Type B pancreatic cell (in vitro differentiated cells): ENCODE measurements at regions not wholly inside any gene's neighbourhood (a gene's known extent, or its start where the extent isn't known, plus 50 kb on each side); places are given as distances from the start of the nearest gene placed in this dataset.

Source experiments
- DNase-seq: peaks from one replicate; pipeline ENCODE4 v3.0.0; 2021; ENCODE audit warnings: mixed read lengths; ENCODE audit not compliant: unreplicated experiment; ENCODE audit errors: extremely low spot score
- H3K27ac Mint-ChIP-seq: 2 replicates; pipeline ENCODE4 v1.8.0; 2021; ENCODE audit warnings: mild to moderate bottlenecking, mixed read lengths
- H3K27me3 Mint-ChIP-seq: 2 replicates; pipeline ENCODE4 v1.8.0; 2021; ENCODE audit warnings: mixed read lengths
- H3K36me3 Mint-ChIP-seq: 2 replicates; pipeline ENCODE4 v1.8.0; 2021; ENCODE audit warnings: mixed read lengths
- H3K4me1 Mint-ChIP-seq: one replicate; pipeline ENCODE4 v1.8.0; 2021; ENCODE audit warnings: mixed read lengths; ENCODE audit not compliant: unreplicated experiment
- H3K4me3 Mint-ChIP-seq: 2 replicates; pipeline ENCODE4 v1.8.0; 2021; ENCODE audit warnings: mild to moderate bottlenecking, mixed read lengths
- H3K9me3 Mint-ChIP-seq: 2 replicates; pipeline ENCODE4 v1.8.0; 2021; ENCODE audit warnings: mixed read lengths
- TF ChIP-seq, protein P1 (sequence below): fragments of 200-600 bp; sonication (generic); conservative IDR thresholded peaks from 2 replicates; pipeline ENCODE4 v1.5.0; 2021; ENCODE audit warnings: antibody characterized with exemption, mild to moderate bottlenecking

DNA sequence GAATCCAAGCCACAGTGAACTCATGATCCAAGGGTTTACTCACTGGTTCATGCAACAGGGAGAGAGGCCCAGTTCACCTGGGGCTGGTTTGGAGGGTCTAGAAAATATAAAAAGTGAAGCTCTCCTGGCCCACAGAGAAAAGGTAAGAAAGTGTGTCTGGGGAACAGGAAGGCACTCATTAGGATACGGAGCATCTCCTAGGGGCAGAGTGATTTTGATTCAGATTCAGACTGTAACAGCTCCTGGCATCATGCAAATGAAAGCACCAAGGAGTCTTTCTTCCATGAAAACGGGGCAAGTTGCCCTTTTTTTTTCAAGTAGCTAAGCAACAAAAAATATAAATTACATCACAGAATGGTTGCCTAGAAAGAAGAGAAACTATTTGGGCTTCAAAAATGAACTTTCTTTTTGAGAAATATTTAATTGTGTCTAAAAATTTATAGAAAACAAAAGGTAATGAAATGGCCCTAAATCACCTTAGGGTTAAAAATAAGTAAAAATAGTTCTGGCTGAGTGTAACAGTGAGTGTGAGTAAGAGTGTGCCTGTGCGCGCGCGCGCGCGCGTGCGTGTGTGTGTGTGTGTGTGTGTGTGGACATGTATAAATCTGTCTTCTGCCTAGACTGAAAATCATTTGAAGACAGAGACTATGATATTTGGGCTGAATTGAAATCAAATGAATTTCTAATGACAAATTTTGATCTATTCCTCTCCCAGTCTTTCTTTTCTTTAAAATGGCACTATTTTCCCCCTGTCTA is 177.8 kb upstream of the ZNF462 start:
- Mint-ChIP-seq H3K27ac (no peak overlapping the region), H3K36me3 (no peaks in the 10 kb centered on the region), H3K4me1 (peaks cover 6% of the 10 kb centered on the region), H3K9me3 (peaks cover 6% of the 10 kb centered on the region), H3K4me3 (no peak overlapping the region), H3K27me3 (no peaks in the 10 kb centered on the region)
- TF ChIP-seq, protein P1, sequence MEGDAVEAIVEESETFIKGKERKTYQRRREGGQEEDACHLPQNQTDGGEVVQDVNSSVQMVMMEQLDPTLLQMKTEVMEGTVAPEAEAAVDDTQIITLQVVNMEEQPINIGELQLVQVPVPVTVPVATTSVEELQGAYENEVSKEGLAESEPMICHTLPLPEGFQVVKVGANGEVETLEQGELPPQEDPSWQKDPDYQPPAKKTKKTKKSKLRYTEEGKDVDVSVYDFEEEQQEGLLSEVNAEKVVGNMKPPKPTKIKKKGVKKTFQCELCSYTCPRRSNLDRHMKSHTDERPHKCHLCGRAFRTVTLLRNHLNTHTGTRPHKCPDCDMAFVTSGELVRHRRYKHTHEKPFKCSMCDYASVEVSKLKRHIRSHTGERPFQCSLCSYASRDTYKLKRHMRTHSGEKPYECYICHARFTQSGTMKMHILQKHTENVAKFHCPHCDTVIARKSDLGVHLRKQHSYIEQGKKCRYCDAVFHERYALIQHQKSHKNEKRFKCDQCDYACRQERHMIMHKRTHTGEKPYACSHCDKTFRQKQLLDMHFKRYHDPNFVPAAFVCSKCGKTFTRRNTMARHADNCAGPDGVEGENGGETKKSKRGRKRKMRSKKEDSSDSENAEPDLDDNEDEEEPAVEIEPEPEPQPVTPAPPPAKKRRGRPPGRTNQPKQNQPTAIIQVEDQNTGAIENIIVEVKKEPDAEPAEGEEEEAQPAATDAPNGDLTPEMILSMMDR = no peak
- no peak for DNase-seq

DNA sequence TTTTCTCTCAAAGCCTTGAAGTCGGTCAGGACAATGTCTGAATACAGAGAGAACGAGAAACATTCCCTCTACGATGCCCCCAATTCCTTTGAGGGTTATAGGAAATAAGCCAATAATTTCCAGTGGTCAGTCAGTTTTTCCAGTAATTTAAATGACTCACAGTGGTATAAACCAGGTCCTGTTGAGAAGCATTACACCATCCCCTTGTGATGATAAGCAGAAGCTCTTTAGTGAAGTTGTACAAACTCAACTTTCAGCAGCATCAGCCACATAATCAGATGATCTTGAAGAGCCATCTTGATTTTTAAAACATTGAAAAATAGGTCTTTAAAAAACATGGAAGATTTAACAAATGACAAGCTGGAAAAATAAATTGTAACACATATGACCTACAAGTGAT is 173.9 kb upstream of the ZNF462 start:
- TF ChIP-seq, protein P1 = no peak
- Mint-ChIP-seq H3K27ac (no peak overlapping the region), H3K4me3 (no peak overlapping the region), H3K27me3 (no peaks in the 10 kb centered on the region), H3K4me1 (peaks cover 1% of the 10 kb centered on the region), H3K9me3 (no peaks in the 10 kb centered on the region), H3K36me3 (peaks cover 3% of the 10 kb centered on the region)
- no peak for DNase-seq

DNA sequence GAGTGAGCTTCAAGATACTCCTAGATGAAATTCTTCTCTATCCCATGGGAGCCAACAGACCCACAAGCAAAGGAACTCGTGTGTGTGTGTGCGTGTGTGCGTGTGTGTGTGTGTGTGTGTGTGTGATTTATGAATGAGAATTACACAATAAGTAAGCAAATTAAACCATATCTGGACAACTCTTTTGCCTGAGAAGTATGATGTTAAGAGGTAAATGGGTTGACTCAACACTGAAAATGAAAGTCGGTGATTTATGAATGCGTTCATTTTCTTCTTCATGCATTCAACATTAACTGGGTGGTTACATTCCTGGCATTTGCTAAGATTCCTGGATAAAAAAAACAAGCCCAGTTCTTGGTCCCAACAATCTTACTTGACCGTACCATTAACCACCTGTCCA is 171.3 kb upstream of the ZNF462 start:
- no peaks in the 10 kb centered on the region for H3K9me3 Mint-ChIP-seq
- no peak overlapping the region for H3K4me3 Mint-ChIP-seq
- H3K27me3 Mint-ChIP-seq = no peaks in the 10 kb centered on the region
- H3K36me3 Mint-ChIP-seq = peaks cover 3% of the 10 kb centered on the region
- H3K4me1 Mint-ChIP-seq = peaks cover 5% of the 10 kb centered on the region
- TF ChIP-seq, protein P1 = no peak
- no peak for DNase-seq
- no peak overlapping the region for H3K27ac Mint-ChIP-seq

DNA sequence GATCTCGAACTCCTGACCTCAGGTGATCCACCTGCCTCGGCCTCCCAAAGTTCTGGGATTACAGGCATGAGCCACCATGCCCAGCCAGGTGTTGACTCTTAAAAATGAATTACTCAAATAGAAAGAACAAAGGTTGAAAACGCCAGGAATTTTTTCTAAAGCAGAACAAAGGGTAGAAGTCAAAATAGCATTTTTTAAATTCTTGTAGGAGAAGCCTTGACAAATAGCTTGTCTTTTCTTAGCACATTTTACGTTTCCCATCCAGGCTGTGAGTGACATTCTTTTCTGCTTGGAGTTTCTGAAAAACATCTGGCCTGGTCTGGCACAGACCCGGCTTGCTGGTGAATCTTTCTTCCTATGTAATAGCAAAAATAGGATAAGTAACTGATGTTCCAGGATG is 169.4 kb upstream of the ZNF462 start:
- no peak overlapping the region for H3K4me3 Mint-ChIP-seq
- peaks cover 7% of the 10 kb centered on the region for H3K9me3 Mint-ChIP-seq
- no peaks in the 10 kb centered on the region for H3K27me3 Mint-ChIP-seq
- H3K36me3 Mint-ChIP-seq = peaks cover 3% of the 10 kb centered on the region
- DNase-seq = no peak
- peaks cover 20% of the 10 kb centered on the region for H3K4me1 Mint-ChIP-seq
- no peak overlapping the region for H3K27ac Mint-ChIP-seq
- TF ChIP-seq, protein P1 = no peak

DNA sequence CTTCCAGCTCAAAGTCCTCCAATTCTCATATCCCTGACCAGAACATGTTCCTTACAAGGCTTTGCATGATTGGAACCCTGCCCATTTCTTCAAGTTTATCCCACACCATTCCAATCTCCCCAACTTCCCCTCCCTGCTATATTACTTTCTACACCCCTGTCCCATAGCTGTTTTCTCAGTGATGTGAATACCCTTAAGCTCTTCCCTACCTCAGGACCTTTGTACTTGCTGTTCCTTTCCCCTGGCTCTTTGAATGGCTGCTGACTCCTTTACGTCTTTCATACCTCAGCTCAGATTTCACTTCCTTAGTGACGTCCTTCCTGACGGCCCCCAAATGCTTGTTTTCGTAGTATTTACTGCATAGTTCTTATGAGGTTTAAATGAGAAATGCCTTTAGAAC is 166.2 kb upstream of the ZNF462 start:
- Mint-ChIP-seq H3K4me3 (no peak overlapping the region), H3K9me3 (peaks cover 11% of the 10 kb centered on the region), H3K27me3 (no peaks in the 10 kb centered on the region), H3K36me3 (no peaks in the 10 kb centered on the region), H3K27ac (peak overlapping the region; percentile 1), H3K4me1 (peaks cover 20% of the 10 kb centered on the region)
- DNase-seq = no peak
- TF ChIP-seq, protein P1 = no peak
